ENCODE measurements at regions not wholly inside any gene's neighbourhood (a gene's known extent, or its start where the extent isn't known, plus 50 kb on each side); places are given as distances from the start of the nearest gene placed in this dataset.

GRCh38 chr5:44991693-44992092 is 182.9 kb downstream of the MRPS30 start:
- no peak overlapping the region for H3K27ac Mint-ChIP-seq
- H3K9me3 Mint-ChIP-seq, result peaks cover 10 to 25% (median 20%) of the 10 kb centered on the region in 7 donors

GRCh38 chr5:44993286-44993685 is 184.5 kb downstream of the MRPS30 start:
- WGBS (ENCODE audit: insufficient coverage), result no CpG with 5 or more reads among the region's 1 CpG
- no peaks in the 10 kb centered on the region for H3K27me3 Mint-ChIP-seq (ENCODE audit: low read depth in 3 of 3)
- H3K36me3 Mint-ChIP-seq, result no peaks in the 10 kb centered on the region
- H3K27ac Mint-ChIP-seq, result no peak overlapping the region
- Histone ChIP-seq H4K20me1 (ENCODE audit: insufficient read depth, low read length) (no peaks in the 10 kb centered on the region), H3K36me3 (replicated peaks in 1 of 2; ENCODE audit: control insufficient read depth in 1 of 2, insufficient read depth in 2 of 2, low read length in 2 of 2) (no peaks in the 10 kb centered on the region), H3K27me3 (ENCODE audit: control insufficient read depth in 2 of 2, insufficient read depth in 2 of 2, low read length in 2 of 2) (no peaks in the 10 kb centered on the region), H3K79me2 (ENCODE audit: insufficient read depth, low read length) (no peaks in the 10 kb centered on the region), H3K4me1 (ENCODE audit: control insufficient read depth in 1 of 2, insufficient read depth in 2 of 2, low read length in 2 of 2) (no peaks in the 10 kb centered on the region), H3K4me3 (replicated peaks in 1 of 3; ENCODE audit: low read depth in 2 of 3, low read length in 3 of 3) (no peak overlapping the region), H3K27ac (ENCODE audit: low read depth in 1 of 2, low read length in 2 of 2) (no peak overlapping the region), H3K9me3 (replicated peaks in 1 of 2; ENCODE audit: control insufficient read depth in 1 of 2, insufficient read depth in 1 of 2, low read length in 2 of 2) (peaks cover 11 to 16% of the 10 kb centered on the region in 2 donors), H2AFZ (ENCODE audit: insufficient read depth, low read depth, low read length, poor library complexity, severe bottlenecking) (no peak overlapping the region), H3K4me2 (replicated peaks; ENCODE audit: extremely low read depth, low read length, poor library complexity, severe bottlenecking) (no peak overlapping the region), H3K9ac (ENCODE audit: insufficient read depth, low read length, poor library complexity, severe bottlenecking) (no peak overlapping the region)
- H3K9me3 Mint-ChIP-seq, result peaks cover 7 to 20% (median 16%) of the 10 kb centered on the region in 7 donors
- no peaks in the 10 kb centered on the region for H3K4me1 Mint-ChIP-seq
- TF ChIP-seq CTCF (IDR thresholded peaks at IDR 0.05), result no peak
- DNase-seq, result no peak
- intact Hi-C loops (cut with micrococcal nuclease), result no loop called here
- no peak overlapping the region for H3K4me3 Mint-ChIP-seq

More at GRCh38 chr5:44991693-44992092, 182.9 kb downstream of the MRPS30 start:
- Histone ChIP-seq H2AFZ (ENCODE audit: insufficient read depth, low read depth, low read length, poor library complexity, severe bottlenecking) (no peak overlapping the region), H3K4me2 (replicated peaks; ENCODE audit: extremely low read depth, low read length, poor library complexity, severe bottlenecking) (no peak overlapping the region), H3K27ac (ENCODE audit: low read depth in 1 of 2, low read length in 2 of 2) (no peak overlapping the region), H3K79me2 (ENCODE audit: insufficient read depth, low read length) (no peaks in the 10 kb centered on the region), H3K4me3 (replicated peaks in 1 of 3; ENCODE audit: low read depth in 2 of 3, low read length in 3 of 3) (no peak overlapping the region), H3K27me3 (ENCODE audit: control insufficient read depth in 2 of 2, insufficient read depth in 2 of 2, low read length in 2 of 2) (no peaks in the 10 kb centered on the region), H4K20me1 (ENCODE audit: insufficient read depth, low read length) (no peaks in the 10 kb centered on the region), H3K9me3 (replicated peaks in 1 of 2; ENCODE audit: control insufficient read depth in 1 of 2, insufficient read depth in 1 of 2, low read length in 2 of 2) (peaks cover 11 to 22% of the 10 kb centered on the region in 2 donors), H3K36me3 (replicated peaks in 1 of 2; ENCODE audit: control insufficient read depth in 1 of 2, insufficient read depth in 2 of 2, low read length in 2 of 2) (no peaks in the 10 kb centered on the region), H3K9ac (ENCODE audit: insufficient read depth, low read length, poor library complexity, severe bottlenecking) (no peak overlapping the region), H3K4me1 (ENCODE audit: control insufficient read depth in 1 of 2, insufficient read depth in 2 of 2, low read length in 2 of 2) (no peaks in the 10 kb centered on the region)
- Mint-ChIP-seq H3K36me3 (no peaks in the 10 kb centered on the region), H3K4me1 (no peaks in the 10 kb centered on the region), H3K4me3 (no peak overlapping the region), H3K27me3 (ENCODE audit: low read depth in 3 of 3) (no peaks in the 10 kb centered on the region)
- 81% methylated on average over 2 of the region's 2 CpGs for WGBS (ENCODE audit: insufficient coverage)
- intact Hi-C loops (cut with micrococcal nuclease), result no loop called here
- no peak for DNase-seq
- TF ChIP-seq CTCF (IDR thresholded peaks at IDR 0.05), result no peak
